ENCODE measurements at regions not wholly inside any gene's neighbourhood (a gene's known extent, or its start where the extent isn't known, plus 50 kb on each side); places are given as distances from the start of the nearest gene placed in this dataset.
"Not testable (repeated sequence)": the region's sequence is repeated elsewhere in the genome, so short reads cannot be mapped to it uniquely, and the experiment has no call there.

- H3K4me1 Mint-ChIP-seq, result no peaks in the 10 kb centered on the region
- DNase-seq (no peak), ATAC-seq (ENCODE audit: low read depth) (no peak)
- POLR2A ChIA-PET, result no interaction called here
- H3K4me3 Mint-ChIP-seq, result no peak overlapping the region
- peaks cover 2% of the 10 kb centered on the region for H3K36me3 Mint-ChIP-seq
- no peak overlapping the region for H3K27ac Mint-ChIP-seq
- H3K9me3 Mint-ChIP-seq, result no peaks in the 10 kb centered on the region
- no peaks in the 10 kb centered on the region for H3K27me3 Mint-ChIP-seq
These were observed 336.3 kb upstream of the ADAMTS9 start for GRCh38 chr3:65024148-65024547.

- Mint-ChIP-seq H3K27me3 (no peaks in the 10 kb centered on the region), H3K9me3 (no peaks in the 10 kb centered on the region), H3K27ac (no peak overlapping the region), H3K36me3 (peaks cover 2% of the 10 kb centered on the region), H3K4me1 (no peaks in the 10 kb centered on the region), H3K4me3 (no peak overlapping the region)
- DNase-seq (no peak), ATAC-seq (ENCODE audit: low read depth) (no peak)
- POLR2A ChIA-PET, result no interaction called here
These were observed 332.7 kb upstream of the ADAMTS9 start for GRCh38 chr3:65020281-65021160.

GRCh38 chr3:65019443-65020055, 331.7 kb upstream of the ADAMTS9 start:
- peaks cover 2% of the 10 kb centered on the region for H3K36me3 Mint-ChIP-seq
- H3K4me1 Mint-ChIP-seq, result no peaks in the 10 kb centered on the region

GRCh38 chr3:65018801-65019200, 331.0 kb upstream of the ADAMTS9 start:
- Mint-ChIP-seq H3K4me1 (no peaks in the 10 kb centered on the region), H3K27ac (no peak overlapping the region), H3K27me3 (no peaks in the 10 kb centered on the region), H3K4me3 (no peak overlapping the region), H3K36me3 (peaks cover 2% of the 10 kb centered on the region), H3K9me3 (no peaks in the 10 kb centered on the region)
- POLR2A ChIA-PET, result no interaction called here
- ATAC-seq (ENCODE audit: low read depth), result no peak
- DNase-seq, result no peak

More at GRCh38 chr3:65019443-65020055, 331.7 kb upstream of the ADAMTS9 start:
- H3K9me3 Mint-ChIP-seq, result no peaks in the 10 kb centered on the region
- no peak overlapping the region for H3K27ac Mint-ChIP-seq
- POLR2A ChIA-PET, result no interaction called here
- no peak for DNase-seq
- no peak for ATAC-seq (ENCODE audit: low read depth)
- H3K27me3 Mint-ChIP-seq, result no peaks in the 10 kb centered on the region
- H3K4me3 Mint-ChIP-seq, result no peak overlapping the region

- Mint-ChIP-seq H3K4me3 (no peak overlapping the region), H3K36me3 (no peaks in the 10 kb centered on the region)
These were observed 329.6 kb upstream of the ADAMTS9 start for GRCh38 chr3:65017359-65017758.

GRCh38 chr3:65015711-65016110, 327.9 kb upstream of the ADAMTS9 start:
- no peak for DNase-seq
- POLR2A ChIA-PET, result no interaction called here
- H3K27ac Mint-ChIP-seq, result no peak overlapping the region
- no peaks in the 10 kb centered on the region for H3K27me3 Mint-ChIP-seq
- no peak for ATAC-seq (ENCODE audit: low read depth)
- no peak overlapping the region for H3K4me3 Mint-ChIP-seq
- no peaks in the 10 kb centered on the region for H3K4me1 Mint-ChIP-seq
- H3K9me3 Mint-ChIP-seq, result peaks cover 5% of the 10 kb centered on the region
- H3K36me3 Mint-ChIP-seq, result no peaks in the 10 kb centered on the region

More at GRCh38 chr3:65017359-65017758, 329.6 kb upstream of the ADAMTS9 start:
- Mint-ChIP-seq H3K27ac (no peak overlapping the region), H3K4me1 (no peaks in the 10 kb centered on the region), H3K27me3 (no peaks in the 10 kb centered on the region), H3K9me3 (peaks cover 3% of the 10 kb centered on the region)
- no peak for ATAC-seq (ENCODE audit: low read depth)
- DNase-seq, result no peak
- POLR2A ChIA-PET, result no interaction called here

- DNase-seq (no peak), ATAC-seq (ENCODE audit: low read depth) (no peak)
- H3K27ac Mint-ChIP-seq, result no peak overlapping the region
- H3K4me3 Mint-ChIP-seq, result no peak overlapping the region
- H3K4me1 Mint-ChIP-seq, result no peaks in the 10 kb centered on the region
- H3K9me3 Mint-ChIP-seq, result peaks cover 5% of the 10 kb centered on the region
- H3K27me3 Mint-ChIP-seq, result no peaks in the 10 kb centered on the region
- POLR2A ChIA-PET, result no interaction called here
- H3K36me3 Mint-ChIP-seq, result no peaks in the 10 kb centered on the region
These were observed 325.3 kb upstream of the ADAMTS9 start for GRCh38 chr3:65013053-65013452.

GRCh38 chr3:65006300-65006739, 318.5 kb upstream of the ADAMTS9 start:
- Mint-ChIP-seq H3K9me3 (peaks cover 1% of the 10 kb centered on the region), H3K27me3 (no peaks in the 10 kb centered on the region), H3K4me1 (no peaks in the 10 kb centered on the region), H3K27ac (no peak overlapping the region), H3K4me3 (no peak overlapping the region), H3K36me3 (no peaks in the 10 kb centered on the region)
- POLR2A ChIA-PET, result no interaction called here
- DNase-seq, result no peak
- no peak for ATAC-seq (ENCODE audit: low read depth)

GRCh38 chr3:65005486-65005885, 317.7 kb upstream of the ADAMTS9 start:
- H3K4me1 Mint-ChIP-seq, result no peaks in the 10 kb centered on the region
- H3K27me3 Mint-ChIP-seq, result no peaks in the 10 kb centered on the region
- no peaks in the 10 kb centered on the region for H3K36me3 Mint-ChIP-seq
- no peak overlapping the region for H3K27ac Mint-ChIP-seq
- DNase-seq (no peak), ATAC-seq (ENCODE audit: low read depth) (no peak)
- H3K4me3 Mint-ChIP-seq, result no peak overlapping the region
- POLR2A ChIA-PET, result no interaction called here
- peaks cover 3% of the 10 kb centered on the region for H3K9me3 Mint-ChIP-seq

GRCh38 chr3:65004795-65005295, 317.0 kb upstream of the ADAMTS9 start:
- DNase-seq (no peak), ATAC-seq (ENCODE audit: low read depth) (no peak)
- H3K9me3 Mint-ChIP-seq, result peaks cover 3% of the 10 kb centered on the region
- no peak overlapping the region for H3K4me3 Mint-ChIP-seq
- H3K27me3 Mint-ChIP-seq, result no peaks in the 10 kb centered on the region
- POLR2A ChIA-PET, result no interaction called here
- no peak overlapping the region for H3K27ac Mint-ChIP-seq
- no peaks in the 10 kb centered on the region for H3K36me3 Mint-ChIP-seq
- no peaks in the 10 kb centered on the region for H3K4me1 Mint-ChIP-seq

- Mint-ChIP-seq H3K27ac (no peak overlapping the region), H3K4me3 (no peak overlapping the region), H3K9me3 (peaks cover 3% of the 10 kb centered on the region), H3K27me3 (no peaks in the 10 kb centered on the region), H3K4me1 (no peaks in the 10 kb centered on the region), H3K36me3 (no peaks in the 10 kb centered on the region)
- ATAC-seq (ENCODE audit: low read depth) (no peak), DNase-seq (no peak)
- POLR2A ChIA-PET, result no interaction called here
These were observed 316.5 kb upstream of the ADAMTS9 start for GRCh38 chr3:65004306-65004705.

GRCh38 chr3:65001119-65001518, 313.3 kb upstream of the ADAMTS9 start:
- H3K27ac Mint-ChIP-seq; H3K4me3 Mint-ChIP-seq; H3K9me3 Mint-ChIP-seq; H3K27me3 Mint-ChIP-seq; H3K36me3 Mint-ChIP-seq; DNase-seq; H3K4me1 Mint-ChIP-seq; ATAC-seq (ENCODE audit: low read depth); POLR2A ChIA-PET: not testable (repeated sequence)

GRCh38 chr3:64998317-64998716, 310.5 kb upstream of the ADAMTS9 start:
- POLR2A ChIA-PET, result no interaction called here
- Mint-ChIP-seq H3K9me3 (peaks cover 2% of the 10 kb centered on the region), H3K27me3 (no peaks in the 10 kb centered on the region), H3K27ac (no peak overlapping the region), H3K4me1 (no peaks in the 10 kb centered on the region), H3K36me3 (no peaks in the 10 kb centered on the region), H3K4me3 (no peak overlapping the region)
- DNase-seq (no peak), ATAC-seq (ENCODE audit: low read depth) (no peak)
